ENCODE measurements at regions not wholly inside any gene's neighbourhood (a gene's known extent, or its start where the extent isn't known, plus 50 kb on each side); places are given as distances from the start of the nearest gene placed in this dataset.

DNA sequence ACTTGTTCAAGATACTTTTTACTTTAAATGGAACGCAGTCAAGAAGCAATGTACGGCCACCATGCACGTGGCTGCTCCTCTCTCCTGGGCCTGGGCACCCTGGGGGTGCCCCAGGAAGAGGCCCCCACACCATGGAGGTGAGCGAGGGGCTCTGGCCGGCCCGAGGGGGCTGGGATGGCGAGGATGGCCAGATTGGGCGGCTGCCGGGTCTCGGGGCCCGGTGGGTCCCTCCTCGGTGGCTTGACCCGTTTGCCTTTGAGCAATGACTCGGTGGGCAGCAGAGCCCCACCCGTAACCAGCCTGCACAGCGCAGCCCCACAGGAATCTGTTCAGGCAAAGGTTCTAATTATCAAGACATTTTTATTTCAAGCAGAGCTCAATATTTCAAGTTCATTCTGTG is 167.4 kb downstream of the BRD1 start:
- TF ChIP-seq, protein P1, sequence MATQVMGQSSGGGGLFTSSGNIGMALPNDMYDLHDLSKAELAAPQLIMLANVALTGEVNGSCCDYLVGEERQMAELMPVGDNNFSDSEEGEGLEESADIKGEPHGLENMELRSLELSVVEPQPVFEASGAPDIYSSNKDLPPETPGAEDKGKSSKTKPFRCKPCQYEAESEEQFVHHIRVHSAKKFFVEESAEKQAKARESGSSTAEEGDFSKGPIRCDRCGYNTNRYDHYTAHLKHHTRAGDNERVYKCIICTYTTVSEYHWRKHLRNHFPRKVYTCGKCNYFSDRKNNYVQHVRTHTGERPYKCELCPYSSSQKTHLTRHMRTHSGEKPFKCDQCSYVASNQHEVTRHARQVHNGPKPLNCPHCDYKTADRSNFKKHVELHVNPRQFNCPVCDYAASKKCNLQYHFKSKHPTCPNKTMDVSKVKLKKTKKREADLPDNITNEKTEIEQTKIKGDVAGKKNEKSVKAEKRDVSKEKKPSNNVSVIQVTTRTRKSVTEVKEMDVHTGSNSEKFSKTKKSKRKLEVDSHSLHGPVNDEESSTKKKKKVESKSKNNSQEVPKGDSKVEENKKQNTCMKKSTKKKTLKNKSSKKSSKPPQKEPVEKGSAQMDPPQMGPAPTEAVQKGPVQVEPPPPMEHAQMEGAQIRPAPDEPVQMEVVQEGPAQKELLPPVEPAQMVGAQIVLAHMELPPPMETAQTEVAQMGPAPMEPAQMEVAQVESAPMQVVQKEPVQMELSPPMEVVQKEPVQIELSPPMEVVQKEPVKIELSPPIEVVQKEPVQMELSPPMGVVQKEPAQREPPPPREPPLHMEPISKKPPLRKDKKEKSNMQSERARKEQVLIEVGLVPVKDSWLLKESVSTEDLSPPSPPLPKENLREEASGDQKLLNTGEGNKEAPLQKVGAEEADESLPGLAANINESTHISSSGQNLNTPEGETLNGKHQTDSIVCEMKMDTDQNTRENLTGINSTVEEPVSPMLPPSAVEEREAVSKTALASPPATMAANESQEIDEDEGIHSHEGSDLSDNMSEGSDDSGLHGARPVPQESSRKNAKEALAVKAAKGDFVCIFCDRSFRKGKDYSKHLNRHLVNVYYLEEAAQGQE (IDR thresholded peaks at IDR 0.05; ENCODE audit: insufficient read depth in 1 of 2, low read depth in 2 of 2, low read length in 1 of 2) = no peak
- TF ChIP-seq POLR2AphosphoS5 (IDR thresholded peaks at IDR 0.05; ENCODE audit: low read depth, low read length) = no peak
- no peak for TF ChIP-seq CTCF (IDR thresholded peaks at IDR 0.05)

All from Panc1 (cell line).